ENCODE measurements at regions not wholly inside any gene's neighbourhood (a gene's known extent, or its start where the extent isn't known, plus 50 kb on each side); places are given as distances from the start of the nearest gene placed in this dataset.

- TF ChIP-seq EP300 (IDR thresholded peaks at IDR 0.05): no peak
- no peak for TF ChIP-seq CTCF (IDR thresholded peaks at IDR 0.05)
- no peak for TF ChIP-seq POLR2AphosphoS5 (IDR thresholded peaks at IDR 0.05)
- TF ChIP-seq POLR2A (IDR thresholded peaks at IDR 0.05): no peak
These were observed 320.1 kb downstream of the ZNF536 start for GRCh38 chr19:30692181-30692811.
